ENCODE measurements at regions not wholly inside any gene's neighbourhood (a gene's known extent, or its start where the extent isn't known, plus 50 kb on each side); places are given as distances from the start of the nearest gene placed in this dataset.

DNA sequence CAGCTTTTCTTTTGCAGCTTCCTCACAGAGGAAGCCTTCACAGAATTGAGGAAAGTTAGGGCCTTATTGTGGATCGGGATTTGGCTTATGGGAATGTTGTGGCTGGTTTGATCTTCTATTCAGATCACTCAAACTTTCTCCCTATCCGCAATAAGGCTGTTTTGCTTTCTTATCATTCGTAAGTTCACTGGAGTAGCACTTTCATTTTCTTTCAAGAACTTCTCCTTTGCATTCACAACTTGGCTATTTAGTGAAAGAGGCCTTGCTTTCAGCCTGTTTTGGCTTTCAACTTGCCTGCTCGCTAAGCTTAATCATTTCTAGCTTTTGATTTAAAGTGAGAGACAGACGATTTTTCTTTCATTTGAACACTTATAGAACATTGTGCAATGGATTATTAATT, 181.9 kb upstream of the B3GALT2 start:
- TF ChIP-seq, protein P1, sequence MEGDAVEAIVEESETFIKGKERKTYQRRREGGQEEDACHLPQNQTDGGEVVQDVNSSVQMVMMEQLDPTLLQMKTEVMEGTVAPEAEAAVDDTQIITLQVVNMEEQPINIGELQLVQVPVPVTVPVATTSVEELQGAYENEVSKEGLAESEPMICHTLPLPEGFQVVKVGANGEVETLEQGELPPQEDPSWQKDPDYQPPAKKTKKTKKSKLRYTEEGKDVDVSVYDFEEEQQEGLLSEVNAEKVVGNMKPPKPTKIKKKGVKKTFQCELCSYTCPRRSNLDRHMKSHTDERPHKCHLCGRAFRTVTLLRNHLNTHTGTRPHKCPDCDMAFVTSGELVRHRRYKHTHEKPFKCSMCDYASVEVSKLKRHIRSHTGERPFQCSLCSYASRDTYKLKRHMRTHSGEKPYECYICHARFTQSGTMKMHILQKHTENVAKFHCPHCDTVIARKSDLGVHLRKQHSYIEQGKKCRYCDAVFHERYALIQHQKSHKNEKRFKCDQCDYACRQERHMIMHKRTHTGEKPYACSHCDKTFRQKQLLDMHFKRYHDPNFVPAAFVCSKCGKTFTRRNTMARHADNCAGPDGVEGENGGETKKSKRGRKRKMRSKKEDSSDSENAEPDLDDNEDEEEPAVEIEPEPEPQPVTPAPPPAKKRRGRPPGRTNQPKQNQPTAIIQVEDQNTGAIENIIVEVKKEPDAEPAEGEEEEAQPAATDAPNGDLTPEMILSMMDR (IDR thresholded peaks at IDR 0.05; ENCODE audit: borderline replicate concordance, extremely low read depth, low read length, poor library complexity, severe bottlenecking): no peak
- no peak for TF ChIP-seq EZH2 (IDR thresholded peaks at IDR 0.05; ENCODE audit: borderline replicate concordance, low read depth, low read length, severe bottlenecking)
